Erythroblast (primary cell): ENCODE measurements at regions not wholly inside any gene's neighbourhood (a gene's known extent, or its start where the extent isn't known, plus 50 kb on each side); places are given as distances from the start of the nearest gene placed in this dataset.

ENCODE experiments used
- GATA1 ChIP-seq: IDR thresholded peaks from 2 replicates; pipeline ENCODE4 v1.6.1; 2011; ENCODE audit warnings: low read depth, mild to moderate bottlenecking, control low read depth, low read length, moderate library complexity
- POLR2A ChIP-seq: IDR thresholded peaks from 2 replicates; pipeline ENCODE4 v1.6.1; 2011; ENCODE audit warnings: mild to moderate bottlenecking, low read length

- no peak for TF ChIP-seq POLR2A
- no peak for TF ChIP-seq GATA1
Observed at GRCh38 chr6:134822920-134823709, 126.8 kb downstream of the ALDH8A1 start.
